HUES64 (cell line): ENCODE measurements at regions not wholly inside any gene's neighbourhood (a gene's known extent, or its start where the extent isn't known, plus 50 kb on each side); places are given as distances from the start of the nearest gene placed in this dataset.
"Not testable (repeated sequence)": the region's sequence is repeated elsewhere in the genome, so short reads cannot be mapped to it uniquely, and the experiment has no call there.

Experiments
- H3K27ac ChIP-seq: 2 replicates; pipeline ENCODE4 v1.7.0; 2013; ENCODE audit warnings: low read depth, low read length, inconsistent platforms
- H3K27me3 ChIP-seq: 2 replicates; pipeline ENCODE4 v1.6.1; 2013; ENCODE audit warnings: mild to moderate bottlenecking, low read length; ENCODE audit not compliant: insufficient read depth
- H3K36me3 ChIP-seq: 2 replicates; pipeline ENCODE4 v1.6.1; 2013; ENCODE audit warnings: mild to moderate bottlenecking, low read length; ENCODE audit not compliant: insufficient read depth
- H3K4me1 ChIP-seq: 2 replicates; pipeline ENCODE4 v1.6.1; 2013; ENCODE audit warnings: mild to moderate bottlenecking, low read length, moderate library complexity; ENCODE audit not compliant: insufficient read depth
- H3K4me3 ChIP-seq: 2 replicates; pipeline ENCODE4 v1.5.1; 2013; ENCODE audit warnings: mild to moderate bottlenecking, low read length, moderate library complexity
- H3K9ac ChIP-seq: 2 replicates; pipeline ENCODE4 v1.6.1; 2013; ENCODE audit warnings: mild to moderate bottlenecking, low read depth, low read length
- H3K9me3 ChIP-seq: 2 replicates; pipeline ENCODE4 v1.6.1; 2013; ENCODE audit warnings: low read depth, low read length; ENCODE audit not compliant: insufficient read depth
- WGBS: fragments of 150-250, 120-280 bp; methylation state at CpG from one replicate; pipeline ENCODE4 v1.1.7; 2013; ENCODE audit warnings: missing lambda C conversion rate; 5-methylcytosine and 5-hydroxymethylcytosine counted together

DNA sequence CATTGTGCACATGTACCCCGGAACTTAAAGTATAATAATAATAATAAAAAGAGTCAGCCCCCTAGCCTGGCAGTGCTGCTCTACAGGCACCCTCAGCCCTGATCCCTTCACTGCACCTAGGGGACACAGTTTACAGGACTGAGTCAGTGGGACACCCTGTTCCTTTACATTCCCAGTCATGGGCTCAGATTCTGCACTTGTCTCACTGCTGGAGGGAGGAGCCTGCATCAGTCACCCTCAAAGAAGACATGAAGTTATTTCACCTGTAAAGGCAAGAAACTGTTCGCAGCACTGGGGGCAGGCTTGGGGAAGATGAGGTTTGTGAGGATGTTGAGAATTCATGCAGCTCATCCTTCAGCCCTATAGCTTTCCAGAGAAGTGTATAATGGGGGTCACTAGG, 50.7 kb upstream of the VPREB1 start:
- Histone ChIP-seq H3K27ac (no peak overlapping the region), H3K27me3 (peaks cover 63% of the 10 kb centered on the region), H3K4me1 (no peaks in the 10 kb centered on the region), H3K9ac (no peak overlapping the region), H3K36me3 (no peaks in the 10 kb centered on the region), H3K4me3 (no peak overlapping the region), H3K9me3 (no peaks in the 10 kb centered on the region)
- 81% methylated on average over 1 of the region's 2 CpGs for WGBS

DNA sequence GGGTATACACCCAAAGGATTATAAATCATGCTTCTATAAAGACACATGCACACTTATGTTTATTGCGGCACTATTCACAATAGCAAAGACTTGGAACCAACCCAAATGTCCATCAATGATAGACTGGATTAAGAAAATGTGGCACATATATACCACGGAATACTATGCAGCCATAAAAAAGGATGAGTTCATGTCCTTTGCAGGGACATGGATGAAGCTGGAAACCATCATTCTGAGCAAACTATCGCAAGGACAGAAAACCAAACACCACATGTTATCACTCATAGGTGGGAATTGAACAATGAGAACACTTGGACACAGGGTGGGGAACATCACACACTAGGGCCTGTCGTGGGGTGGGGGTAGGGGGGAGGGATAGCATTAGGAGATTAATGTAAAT, 51.1 kb upstream of the VPREB1 start:
- not testable (repeated sequence) for H3K4me1 ChIP-seq, H3K27ac ChIP-seq, H3K9ac ChIP-seq, H3K4me3 ChIP-seq, H3K9me3 ChIP-seq, H3K36me3 ChIP-seq
- WGBS = 57% methylated on average over 2 of the region's 4 CpGs
- peaks cover 62% of the 10 kb centered on the region for H3K27me3 ChIP-seq

DNA sequence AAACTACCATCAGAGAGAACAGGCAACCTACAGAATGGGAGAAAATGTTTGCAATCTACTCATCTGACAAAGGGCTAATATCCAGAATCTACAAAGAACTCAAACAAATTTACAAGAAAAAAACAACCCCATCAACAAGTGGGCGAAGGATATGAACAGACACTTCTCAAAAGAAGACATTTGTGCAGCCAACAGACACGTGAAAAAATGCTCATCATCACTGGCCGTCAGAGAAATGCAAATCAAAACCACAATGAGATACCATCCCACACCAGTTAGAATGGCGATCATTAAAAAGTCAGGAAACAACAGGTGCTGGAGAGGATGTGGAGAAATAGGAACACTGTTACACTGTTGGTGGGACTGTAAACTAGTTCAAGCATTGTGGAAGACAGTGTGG, 51.6 kb upstream of the VPREB1 start:
- H3K9ac ChIP-seq, H3K36me3 ChIP-seq, H3K9me3 ChIP-seq, H3K4me1 ChIP-seq, H3K27ac ChIP-seq, H3K4me3 ChIP-seq: not testable (repeated sequence)
- WGBS = no CpG with 5 or more reads among the region's 4 CpGs
- peaks cover 61% of the 10 kb centered on the region for H3K27me3 ChIP-seq

DNA sequence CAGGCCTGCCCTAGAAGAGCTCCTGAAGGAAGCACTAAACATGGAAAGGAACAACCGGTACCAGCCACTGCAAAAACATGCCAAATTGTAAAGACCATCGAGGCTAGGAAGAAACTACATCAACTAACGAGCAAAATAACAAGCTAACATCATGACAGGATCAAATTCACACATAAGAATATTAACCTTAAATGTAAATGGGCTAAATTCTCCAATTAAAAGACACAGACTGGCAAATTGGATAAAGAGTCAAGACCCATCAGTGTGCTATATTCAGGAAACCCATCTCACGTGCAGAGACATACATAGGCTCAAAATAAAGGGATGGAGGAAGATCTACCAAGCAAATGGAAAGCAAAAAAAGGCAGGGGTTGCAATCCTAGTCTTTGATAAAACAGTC, 54.8 kb upstream of the VPREB1 start:
- H3K27ac ChIP-seq, H3K36me3 ChIP-seq, H3K4me1 ChIP-seq, H3K9ac ChIP-seq, H3K9me3 ChIP-seq, H3K4me3 ChIP-seq: not testable (repeated sequence)
- H3K27me3 ChIP-seq = peaks cover 62% of the 10 kb centered on the region
- 90% methylated on average over 3 of the region's 4 CpGs for WGBS

DNA sequence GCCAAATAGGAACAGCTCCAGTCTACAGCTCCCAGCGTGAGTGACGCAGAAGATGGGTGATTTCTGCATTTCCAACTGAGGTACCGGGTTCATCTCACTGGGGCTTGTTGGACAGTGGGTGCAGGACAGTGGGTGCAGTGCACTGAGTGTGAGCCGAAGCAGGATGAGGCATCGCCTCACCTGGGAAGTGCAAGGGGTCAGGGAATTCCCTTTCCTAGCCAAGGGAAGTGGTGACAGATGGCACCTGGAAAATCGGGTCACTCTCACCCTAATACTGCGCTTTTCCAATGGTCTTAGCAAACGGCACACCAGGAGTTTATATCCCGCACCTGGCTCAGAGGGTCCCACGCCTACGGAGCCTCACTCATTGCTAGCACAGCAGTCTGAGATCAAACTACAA, 56.7 kb upstream of the VPREB1 start:
- not testable (repeated sequence) for H3K9me3 ChIP-seq, H3K9ac ChIP-seq, H3K4me1 ChIP-seq, H3K36me3 ChIP-seq, H3K4me3 ChIP-seq, H3K27ac ChIP-seq
- H3K27me3 ChIP-seq = peaks cover 71% of the 10 kb centered on the region
- WGBS = 89% methylated on average over 11 of the region's 11 CpGs

DNA sequence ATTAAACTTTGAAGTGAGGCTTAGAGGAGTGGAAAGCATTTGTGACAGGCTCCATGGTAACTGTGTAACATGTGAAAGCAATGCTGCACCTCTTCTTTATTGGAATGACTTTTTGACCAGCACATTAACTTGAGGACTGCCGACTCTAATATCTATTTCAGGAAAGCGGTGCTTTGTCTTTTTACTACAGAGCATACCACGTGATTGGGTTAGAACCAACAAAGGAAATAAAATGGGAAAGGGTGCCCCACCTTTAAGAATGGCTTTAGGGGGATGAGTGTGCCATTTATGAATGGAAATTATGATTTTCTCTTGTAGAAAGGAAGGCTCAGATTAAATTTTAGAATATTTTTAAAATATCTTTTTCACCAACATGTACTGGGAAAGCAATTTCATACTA, 57.3 kb upstream of the VPREB1 start:
- 74% methylated on average over 3 of the region's 3 CpGs for WGBS
- H3K27ac ChIP-seq = no peak overlapping the region
- H3K36me3 ChIP-seq = no peaks in the 10 kb centered on the region
- peaks cover 77% of the 10 kb centered on the region for H3K27me3 ChIP-seq
- H3K4me1 ChIP-seq = no peaks in the 10 kb centered on the region
- no peak overlapping the region for H3K4me3 ChIP-seq
- no peak overlapping the region for H3K9ac ChIP-seq
- H3K9me3 ChIP-seq = 0 out of 2 replicates have a peak, but pooled peaks cover 5% of the 10 kb centered on the region

DNA sequence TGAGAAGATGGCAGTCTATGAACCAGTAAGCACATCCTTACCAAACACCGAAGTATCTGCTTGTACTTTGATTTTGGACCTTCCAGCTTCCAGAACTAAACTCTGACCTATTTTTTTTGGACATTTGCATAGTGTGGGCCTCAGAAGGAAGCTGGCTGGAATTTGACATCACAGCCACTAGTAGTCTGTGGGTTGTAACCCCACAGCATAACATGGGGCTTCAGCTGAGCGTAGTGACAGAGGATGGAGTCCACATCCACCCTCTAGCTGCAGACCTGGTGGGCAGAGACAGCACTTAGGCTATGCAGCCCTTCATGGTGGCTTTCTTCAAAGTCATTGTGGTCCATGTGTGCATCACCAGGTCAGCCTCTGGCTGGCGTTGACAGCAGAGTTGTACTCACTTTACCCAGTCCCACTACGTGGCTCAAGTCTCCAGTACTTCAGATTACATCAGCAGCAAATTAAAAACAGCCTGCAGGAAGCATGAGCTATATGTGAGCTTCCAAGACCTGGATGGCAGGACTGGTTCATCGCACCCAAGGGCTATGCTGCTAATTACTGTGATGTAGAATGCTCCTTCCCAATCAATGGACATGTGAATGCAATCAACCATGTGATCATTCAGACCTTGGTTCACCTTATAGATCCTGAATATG, 58.6 kb upstream of the VPREB1 start:
- no peak overlapping the region for H3K9ac ChIP-seq
- 0 out of 2 replicates have a peak, but pooled peaks cover 5% of the 10 kb centered on the region for H3K9me3 ChIP-seq
- H3K36me3 ChIP-seq = no peaks in the 10 kb centered on the region
- no peak overlapping the region for H3K4me3 ChIP-seq
- H3K27ac ChIP-seq = no peak overlapping the region
- H3K27me3 ChIP-seq = peaks cover 88% of the 10 kb centered on the region
- 73% methylated on average over 5 of the region's 5 CpGs for WGBS
- H3K4me1 ChIP-seq = no peaks in the 10 kb centered on the region

DNA sequence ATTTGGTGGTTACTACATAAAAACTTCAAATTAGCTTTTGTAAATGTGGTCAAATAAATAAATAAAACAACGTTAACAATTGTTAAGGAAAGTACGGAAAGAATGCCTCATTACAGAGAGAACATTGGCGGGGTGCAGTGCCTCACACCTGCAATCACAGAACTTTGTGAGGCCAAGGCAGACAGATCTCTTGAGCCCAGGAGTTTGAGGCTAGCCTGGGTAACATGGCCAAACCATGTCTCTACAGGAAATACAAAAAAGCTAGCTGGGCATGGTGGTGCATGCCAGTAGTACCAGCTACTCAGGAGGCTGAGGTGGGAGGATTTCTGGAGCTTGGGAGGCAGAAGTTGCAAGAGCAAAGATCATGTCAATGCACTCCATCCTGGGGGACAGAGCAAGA, 59.4 kb upstream of the VPREB1 start:
- Histone ChIP-seq H3K27ac (no peak overlapping the region), H3K9me3 (0 out of 2 replicates have a peak, but pooled peaks cover 5% of the 10 kb centered on the region), H3K36me3 (no peaks in the 10 kb centered on the region), H3K4me1 (no peaks in the 10 kb centered on the region), H3K4me3 (no peak overlapping the region), H3K27me3 (peaks cover 90% of the 10 kb centered on the region), H3K9ac (no peak overlapping the region)
- 75% methylated on average over 3 of the region's 3 CpGs for WGBS

DNA sequence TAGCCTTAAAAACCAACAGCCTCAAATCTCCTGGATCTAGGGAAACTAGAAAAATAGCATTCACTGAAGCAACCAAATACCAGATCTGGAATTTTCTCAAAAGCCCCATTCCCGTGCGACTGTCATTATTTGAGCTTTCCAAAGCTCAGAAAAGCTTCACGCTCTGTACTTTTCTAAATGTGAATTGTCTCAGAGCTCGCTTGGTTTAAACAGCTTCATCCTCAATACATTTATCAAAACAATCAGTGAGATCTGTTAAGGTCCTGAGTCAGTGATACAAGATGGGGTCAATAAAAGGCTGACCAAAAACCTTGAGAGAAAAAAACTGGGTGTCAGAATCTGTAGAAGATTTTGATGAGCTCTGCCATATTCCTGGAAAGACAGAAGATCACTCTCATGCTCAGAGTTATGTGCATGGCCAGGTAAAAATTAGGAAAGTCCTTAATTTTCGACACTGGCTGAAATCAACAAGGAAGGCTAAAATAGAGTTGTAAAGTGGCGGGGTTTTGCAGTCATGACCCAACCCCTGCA, 60.2 kb upstream of the VPREB1 start:
- Histone ChIP-seq H3K9me3 (0 out of 2 replicates have a peak, but pooled peaks cover 5% of the 10 kb centered on the region), H3K27ac (no peak overlapping the region), H3K36me3 (no peaks in the 10 kb centered on the region), H3K27me3 (peaks cover 95% of the 10 kb centered on the region), H3K9ac (no peak overlapping the region), H3K4me3 (no peak overlapping the region), H3K4me1 (no peaks in the 10 kb centered on the region)
- 77% methylated on average over 6 of the region's 6 CpGs for WGBS

DNA sequence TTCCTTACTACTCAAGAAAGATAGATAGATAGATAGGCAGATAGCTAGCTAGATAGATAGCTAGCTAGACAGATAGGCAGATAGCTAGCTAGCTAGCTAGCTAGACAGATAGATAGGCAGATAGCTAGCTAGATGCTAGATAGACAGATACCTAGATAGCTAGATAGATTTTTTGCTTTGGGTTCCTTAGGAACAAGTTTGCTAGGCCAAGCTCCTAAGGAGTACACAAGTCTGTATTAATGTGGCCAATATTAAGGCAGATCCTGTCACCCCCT, 61.7 kb upstream of the VPREB1 start:
- no peak overlapping the region for H3K27ac ChIP-seq
- 0 out of 2 replicates have a peak, but pooled peaks cover 5% of the 10 kb centered on the region for H3K9me3 ChIP-seq
- H3K9ac ChIP-seq = no peak overlapping the region
- H3K27me3 ChIP-seq = peaks cover 100% of the 10 kb centered on the region
- no peak overlapping the region for H3K4me3 ChIP-seq
- no peaks in the 10 kb centered on the region for H3K36me3 ChIP-seq
- H3K4me1 ChIP-seq = no peaks in the 10 kb centered on the region

DNA sequence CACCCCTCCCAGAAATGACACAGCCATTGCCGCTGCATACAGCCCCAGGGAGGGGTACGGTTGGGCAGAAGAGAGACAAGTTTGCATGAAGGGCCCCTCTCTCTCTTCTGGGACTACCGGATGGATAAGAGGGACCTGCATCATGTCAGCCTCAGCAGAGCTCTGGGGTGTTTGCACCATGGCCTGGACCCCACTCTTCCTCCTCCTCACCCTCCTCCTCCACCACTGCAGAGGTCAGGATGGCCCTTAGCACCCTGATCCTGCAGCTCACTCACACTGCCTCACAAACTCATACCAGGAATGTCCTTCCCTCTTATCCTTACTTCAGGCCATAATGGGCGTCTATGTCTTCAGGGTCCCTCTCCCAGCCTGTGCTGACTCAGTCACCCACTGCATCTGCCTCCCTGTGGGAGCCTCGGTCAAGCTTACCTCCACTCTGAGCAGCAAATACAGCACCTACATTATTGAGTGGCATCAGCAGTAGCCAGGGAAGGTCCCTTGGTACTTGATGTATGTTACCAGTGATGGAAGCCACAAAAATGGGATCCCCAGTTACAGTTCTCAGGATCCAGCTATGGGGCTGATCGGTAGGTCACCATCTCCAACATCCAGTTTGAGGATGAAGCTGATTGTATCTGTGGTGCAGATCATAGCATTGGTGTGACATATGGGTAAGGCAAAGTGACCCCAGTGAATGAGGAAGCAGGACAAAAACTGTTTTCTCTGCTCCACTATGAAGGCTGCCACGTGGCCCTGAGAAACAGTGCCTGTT, 62.2 kb upstream of the VPREB1 start:
- no peak overlapping the region for H3K4me3 ChIP-seq
- no peaks in the 10 kb centered on the region for H3K4me1 ChIP-seq
- H3K27ac ChIP-seq = no peak overlapping the region
- no peaks in the 10 kb centered on the region for H3K36me3 ChIP-seq
- 82% methylated on average over 7 of the region's 7 CpGs for WGBS
- peaks cover 98% of the 10 kb centered on the region for H3K27me3 ChIP-seq
- 0 out of 2 replicates have a peak, but pooled peaks cover 3% of the 10 kb centered on the region for H3K9me3 ChIP-seq
- no peak overlapping the region for H3K9ac ChIP-seq
